ENCODE measurements at regions not wholly inside any gene's neighbourhood (a gene's known extent, or its start where the extent isn't known, plus 50 kb on each side); places are given as distances from the start of the nearest gene placed in this dataset.
A peak's percentile ranks its signal among the peaks of the same experiment; 100 is the strongest.

DNA sequence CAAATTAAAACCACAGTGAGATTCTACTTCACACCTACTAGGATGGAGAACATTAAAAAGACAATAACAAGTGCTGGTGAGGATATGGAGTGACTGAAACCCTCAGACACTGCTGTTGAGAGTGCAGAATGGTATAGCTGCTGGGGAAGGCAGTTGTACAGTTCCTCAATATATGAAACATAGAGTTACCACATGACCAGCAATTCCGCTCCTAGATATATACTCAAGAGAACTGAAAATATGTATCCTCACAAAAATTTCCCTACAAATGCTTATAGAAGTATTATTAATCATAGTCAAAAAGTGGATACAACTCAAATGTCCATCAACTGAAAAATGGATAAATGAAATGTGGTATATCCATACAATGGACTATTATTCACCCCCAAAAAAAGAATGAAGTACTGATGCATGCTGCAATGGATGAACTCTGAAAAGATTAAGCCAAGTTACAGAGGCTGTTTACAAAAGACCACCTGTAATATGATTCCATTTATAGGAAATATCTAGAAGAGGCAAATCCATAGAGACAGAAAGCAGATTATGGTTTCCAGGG is 164.7 kb upstream of the IGF1R start:
- Histone ChIP-seq H3K4me3 (ENCODE audit: low read length in 2 of 2) (no peak overlapping the region), H3K27me3 (ENCODE audit: control insufficient read depth in 1 of 2, insufficient read depth in 2 of 2, low read length in 1 of 2) (no peaks in the 10 kb centered on the region), H3K4me1 (ENCODE audit: control insufficient read depth in 1 of 2, insufficient read depth in 2 of 2, low read length in 2 of 2) (no peaks in the 10 kb centered on the region), H3K36me3 (ENCODE audit: control insufficient read depth in 1 of 2, insufficient read depth in 2 of 2, low read length in 1 of 2) (no peaks in the 10 kb centered on the region), H3K27ac (ENCODE audit: low read depth in 1 of 2, low read length in 2 of 2) (no peak overlapping the region), H3K9me3 (ENCODE audit: control insufficient read depth, low read length) (peaks cover 2% of the 10 kb centered on the region)
- ATAC-seq (ENCODE audit: low FRiP score) (no peak), DNase-seq (no peak)
- 96% methylated on average over 1 of the region's 1 CpG for WGBS, 2 donors
- intact Hi-C loops (cut with DNase I), result no loop called here

DNA sequence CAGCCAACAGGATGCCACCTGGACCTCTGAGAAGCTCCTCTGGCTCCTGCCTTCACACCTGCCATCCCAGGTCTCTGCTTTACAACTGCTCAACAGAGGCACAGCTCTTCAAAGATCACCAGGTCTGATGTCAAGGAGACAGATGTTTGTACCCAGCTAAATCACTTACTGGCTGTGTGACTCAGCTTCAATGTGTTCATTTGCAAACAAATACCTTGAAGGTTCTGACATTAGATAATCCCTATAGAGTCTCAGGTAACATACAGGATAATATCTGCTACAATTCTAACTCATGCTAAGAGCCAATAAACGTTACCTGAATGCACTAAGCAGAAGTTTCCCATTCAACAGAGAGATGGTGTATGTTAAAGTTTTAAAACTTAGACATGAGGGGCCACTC is 163.4 kb upstream of the IGF1R start:
- ATAC-seq (ENCODE audit: low FRiP score) (no peak), DNase-seq (no peak)
- 69 to 76% methylated on average over 1 of the region's 1 CpG for WGBS, 2 donors
- intact Hi-C loops (cut with DNase I), result no loop called here
- Histone ChIP-seq H3K9me3 (ENCODE audit: control insufficient read depth, low read length) (peaks cover 2% of the 10 kb centered on the region), H3K4me1 (ENCODE audit: control insufficient read depth in 1 of 2, insufficient read depth in 2 of 2, low read length in 2 of 2) (no peaks in the 10 kb centered on the region), H3K36me3 (ENCODE audit: control insufficient read depth in 1 of 2, insufficient read depth in 2 of 2, low read length in 1 of 2) (no peaks in the 10 kb centered on the region), H3K27me3 (ENCODE audit: control insufficient read depth in 1 of 2, insufficient read depth in 2 of 2, low read length in 1 of 2) (no peaks in the 10 kb centered on the region), H3K4me3 (ENCODE audit: low read length in 2 of 2) (no peak overlapping the region), H3K27ac (ENCODE audit: low read depth in 1 of 2, low read length in 2 of 2) (no peak overlapping the region)

DNA sequence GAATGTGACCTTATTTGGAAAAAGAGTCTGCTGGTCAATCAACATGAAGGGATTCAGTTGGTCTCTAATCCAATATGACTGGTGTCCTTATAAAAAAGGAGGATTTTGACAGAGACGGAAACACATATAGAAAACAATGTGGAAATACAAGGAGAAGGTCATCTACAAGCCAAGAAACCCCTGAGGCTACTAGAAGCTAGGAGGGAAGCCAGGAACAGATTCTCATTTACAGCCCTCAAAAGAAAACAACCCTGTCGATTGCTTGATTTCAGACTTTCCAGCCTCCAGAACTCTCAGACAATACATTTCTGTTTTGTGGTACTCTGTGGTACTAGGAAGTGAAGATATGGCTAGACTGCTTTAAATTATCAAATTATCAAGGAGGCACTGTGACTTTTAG is 162.9 kb upstream of the IGF1R start:
- Histone ChIP-seq H3K4me3 (ENCODE audit: low read length in 2 of 2) (no peak overlapping the region), H3K27me3 (ENCODE audit: control insufficient read depth in 1 of 2, insufficient read depth in 2 of 2, low read length in 1 of 2) (no peaks in the 10 kb centered on the region), H3K9me3 (ENCODE audit: control insufficient read depth, low read length) (peaks cover 2% of the 10 kb centered on the region), H3K4me1 (ENCODE audit: control insufficient read depth in 1 of 2, insufficient read depth in 2 of 2, low read length in 2 of 2) (no peaks in the 10 kb centered on the region), H3K27ac (ENCODE audit: low read depth in 1 of 2, low read length in 2 of 2) (no peak overlapping the region), H3K36me3 (ENCODE audit: control insufficient read depth in 1 of 2, insufficient read depth in 2 of 2, low read length in 1 of 2) (no peaks in the 10 kb centered on the region)
- DNase-seq (no peak), ATAC-seq (ENCODE audit: low FRiP score) (no peak)
- 56 to 65% methylated on average over 2 of the region's 2 CpGs for WGBS, 2 donors
- intact Hi-C loops (cut with DNase I), result no loop called here

DNA sequence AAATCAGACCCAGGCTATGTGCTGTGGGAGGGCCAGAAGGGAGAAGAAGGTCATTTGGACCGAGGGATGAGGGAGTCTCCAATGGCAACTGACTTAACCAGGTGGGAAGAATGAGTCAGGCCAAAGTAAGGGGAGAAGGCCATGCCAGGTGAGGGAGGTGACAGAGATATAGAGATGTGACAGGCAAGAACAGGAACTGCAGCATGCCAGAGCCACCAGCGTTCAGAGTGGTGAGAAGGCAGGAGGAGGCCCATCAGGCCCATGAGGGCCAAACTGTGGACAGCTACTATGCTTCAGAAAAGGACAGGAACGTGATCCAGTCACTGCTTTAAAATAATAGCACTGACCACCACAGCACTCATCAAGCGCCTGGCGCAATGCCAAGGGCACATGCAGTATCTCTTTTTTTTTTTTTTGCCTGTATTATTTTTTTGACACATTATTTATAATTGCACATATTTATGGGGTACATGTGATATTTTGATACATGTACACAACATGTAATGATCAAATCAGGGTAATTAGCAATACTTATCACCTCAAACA is 154.3 kb upstream of the IGF1R start:
- intact Hi-C loops (cut with DNase I), result no loop called here
- Histone ChIP-seq H3K9me3 (ENCODE audit: control insufficient read depth, low read length) (no peaks in the 10 kb centered on the region), H3K27ac (ENCODE audit: low read depth in 1 of 2, low read length in 2 of 2) (no peak overlapping the region), H3K36me3 (ENCODE audit: control insufficient read depth in 1 of 2, insufficient read depth in 2 of 2, low read length in 1 of 2) (no peaks in the 10 kb centered on the region), H3K4me3 (ENCODE audit: low read length in 2 of 2) (no peak overlapping the region), H3K27me3 (ENCODE audit: control insufficient read depth in 1 of 2, insufficient read depth in 2 of 2, low read length in 1 of 2) (no peaks in the 10 kb centered on the region), H3K4me1 (ENCODE audit: control insufficient read depth in 1 of 2, insufficient read depth in 2 of 2, low read length in 2 of 2) (no peaks in the 10 kb centered on the region)
- WGBS, 2 donors, result 85 to 91% methylated on average over 5 of the region's 5 CpGs
- ATAC-seq (ENCODE audit: low FRiP score) (no peak), DNase-seq (no peak)

DNA sequence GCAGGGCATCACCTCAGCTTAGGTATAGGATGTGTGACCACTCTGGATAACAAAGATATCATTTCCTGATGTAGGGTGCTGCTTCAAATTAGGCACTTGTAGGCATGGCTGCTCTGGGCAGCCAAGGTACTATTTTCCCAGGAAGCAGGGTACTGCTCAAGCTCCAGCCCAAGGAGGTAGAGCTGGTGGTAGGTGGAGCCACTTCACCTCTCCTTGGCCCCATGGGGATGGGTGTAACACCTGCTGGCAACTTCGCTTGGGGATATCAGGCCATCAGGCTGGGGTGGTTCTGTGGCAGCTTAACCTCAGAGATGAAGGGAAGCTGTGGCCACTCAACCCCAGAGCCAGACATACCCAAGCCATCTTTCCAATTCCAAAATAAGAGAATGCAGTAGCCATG is 147.1 kb upstream of the IGF1R start:
- 85 to 98% methylated on average over 1 of the region's 1 CpG for WGBS, 2 donors
- no peaks in the 10 kb centered on the region for H3K36me3 ChIP-seq (ENCODE audit: control insufficient read depth in 1 of 2, insufficient read depth in 2 of 2, low read length in 1 of 2)
- intact Hi-C loops (cut with DNase I), result no loop called here
- no peak overlapping the region for H3K27ac ChIP-seq (ENCODE audit: low read depth in 1 of 2, low read length in 2 of 2)
- H3K9me3 ChIP-seq (ENCODE audit: control insufficient read depth, low read length), result peaks cover 2% of the 10 kb centered on the region
- ATAC-seq (ENCODE audit: low FRiP score), result no peak
- no peak for DNase-seq
- no peaks in the 10 kb centered on the region for H3K27me3 ChIP-seq (ENCODE audit: control insufficient read depth in 1 of 2, insufficient read depth in 2 of 2, low read length in 1 of 2)
- peaks cover 3 to 5% of the 10 kb centered on the region in 2 donors for H3K4me1 ChIP-seq (ENCODE audit: control insufficient read depth in 1 of 2, insufficient read depth in 2 of 2, low read length in 2 of 2)
- no peak overlapping the region for H3K4me3 ChIP-seq (ENCODE audit: low read length in 2 of 2)

DNA sequence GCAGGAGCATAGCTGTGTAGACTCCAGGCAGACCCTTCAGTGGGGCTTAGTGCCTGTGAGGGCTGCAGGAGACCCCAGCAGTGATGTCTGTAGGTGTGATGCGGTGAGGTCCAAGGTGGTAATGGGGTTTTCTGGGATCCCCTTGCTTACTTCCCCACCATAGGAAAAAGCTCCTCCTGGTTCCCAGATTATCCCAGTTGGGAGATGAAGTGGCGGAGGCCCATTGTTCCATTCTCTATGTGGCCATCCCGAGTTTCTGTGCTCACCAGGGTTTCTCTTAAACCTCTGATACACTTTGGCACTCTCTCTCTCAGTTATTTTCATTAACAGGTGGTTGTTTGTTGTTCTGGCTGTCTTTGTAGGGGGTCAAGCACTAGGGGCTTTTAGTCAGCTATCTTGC is 146.7 kb upstream of the IGF1R start:
- Histone ChIP-seq H3K4me1 (ENCODE audit: control insufficient read depth in 1 of 2, insufficient read depth in 2 of 2, low read length in 2 of 2) (peaks cover 3 to 7% of the 10 kb centered on the region in 2 donors), H3K27ac (ENCODE audit: low read depth in 1 of 2, low read length in 2 of 2) (no peak overlapping the region), H3K27me3 (ENCODE audit: control insufficient read depth in 1 of 2, insufficient read depth in 2 of 2, low read length in 1 of 2) (no peaks in the 10 kb centered on the region), H3K9me3 (ENCODE audit: control insufficient read depth, low read length) (peaks cover 2% of the 10 kb centered on the region), H3K4me3 (ENCODE audit: low read length in 2 of 2) (no peak overlapping the region), H3K36me3 (ENCODE audit: control insufficient read depth in 1 of 2, insufficient read depth in 2 of 2, low read length in 1 of 2) (no peaks in the 10 kb centered on the region)
- intact Hi-C loops (cut with DNase I), result no loop called here
- 95 to 97% methylated on average over 3 of the region's 3 CpGs for WGBS, 2 donors
- DNase-seq, result peak in 1 of 2 donors; percentile 26
- ATAC-seq (ENCODE audit: low FRiP score), result no peak

DNA sequence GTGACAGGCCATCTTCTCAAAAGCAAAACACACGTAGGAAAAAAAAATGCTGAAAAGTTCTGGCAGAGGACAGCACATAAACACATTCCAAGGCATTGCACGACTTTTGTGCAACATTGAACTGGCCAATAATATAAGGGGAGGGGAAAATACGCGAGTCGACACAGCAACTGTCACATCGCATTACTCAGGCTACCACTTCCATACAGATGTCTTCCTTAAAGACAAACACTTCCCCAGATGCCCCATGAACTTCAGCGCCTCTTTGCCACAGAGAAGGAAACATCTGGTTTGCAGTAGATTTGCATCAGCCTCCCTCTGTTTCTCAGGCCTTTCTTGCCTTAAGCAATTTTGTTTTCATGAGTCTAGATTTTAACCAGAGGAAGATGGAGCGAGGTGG is 144.4 kb upstream of the IGF1R start:
- WGBS, 2 donors, result 20% methylated on average over 8 of the region's 8 CpGs
- DNase-seq (no peak), ATAC-seq (ENCODE audit: low FRiP score) (peak; percentile 55)
- Histone ChIP-seq H3K27me3 (ENCODE audit: control insufficient read depth in 1 of 2, insufficient read depth in 2 of 2, low read length in 1 of 2) (no peaks in the 10 kb centered on the region), H3K4me1 (ENCODE audit: control insufficient read depth in 1 of 2, insufficient read depth in 2 of 2, low read length in 2 of 2) (peaks cover 3 to 7% of the 10 kb centered on the region in 2 donors), H3K9me3 (ENCODE audit: control insufficient read depth, low read length) (peaks cover 2% of the 10 kb centered on the region), H3K27ac (ENCODE audit: low read depth in 1 of 2, low read length in 2 of 2) (peak overlapping the region in 1 of 2 donors; percentile 67), H3K4me3 (ENCODE audit: low read length in 2 of 2) (no peak overlapping the region), H3K36me3 (ENCODE audit: control insufficient read depth in 1 of 2, insufficient read depth in 2 of 2, low read length in 1 of 2) (no peaks in the 10 kb centered on the region)
- intact Hi-C loops (cut with DNase I), result no loop called here

DNA sequence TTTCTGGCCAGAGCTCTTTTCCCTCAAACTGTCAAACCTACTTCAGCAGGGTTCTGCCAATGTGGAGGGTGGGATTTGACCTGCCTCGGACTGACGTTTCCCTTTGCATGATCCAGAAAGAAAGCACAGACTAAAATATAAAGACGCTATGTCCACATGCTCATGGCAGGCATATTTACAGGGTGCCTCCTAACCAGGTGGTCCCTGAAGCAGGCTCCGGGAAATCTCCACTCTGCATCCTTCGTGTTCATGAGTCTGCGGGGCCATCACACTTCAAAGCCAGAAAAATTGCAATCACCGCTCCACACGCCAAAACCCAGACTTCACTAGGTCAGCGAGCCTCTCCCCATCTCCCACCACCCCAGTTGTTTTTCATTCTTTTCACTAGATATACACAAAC is 143.3 kb upstream of the IGF1R start:
- H3K36me3 ChIP-seq (ENCODE audit: control insufficient read depth in 1 of 2, insufficient read depth in 2 of 2, low read length in 1 of 2), result no peaks in the 10 kb centered on the region
- no peak overlapping the region for H3K4me3 ChIP-seq (ENCODE audit: low read length in 2 of 2)
- H3K4me1 ChIP-seq (ENCODE audit: control insufficient read depth in 1 of 2, insufficient read depth in 2 of 2, low read length in 2 of 2), result peaks cover 3 to 7% of the 10 kb centered on the region in 2 donors
- peak in 1 of 2 donors; percentile 28 for DNase-seq
- no peak for ATAC-seq (ENCODE audit: low FRiP score)
- peak overlapping the region in 1 of 2 donors; percentile 29 for H3K27ac ChIP-seq (ENCODE audit: low read depth in 1 of 2, low read length in 2 of 2)
- WGBS, 2 donors, result 66 to 68% methylated on average over 9 of the region's 9 CpGs
- intact Hi-C loops (cut with DNase I), result no loop called here
- no peaks in the 10 kb centered on the region for H3K27me3 ChIP-seq (ENCODE audit: control insufficient read depth in 1 of 2, insufficient read depth in 2 of 2, low read length in 1 of 2)
- peaks cover 2% of the 10 kb centered on the region for H3K9me3 ChIP-seq (ENCODE audit: control insufficient read depth, low read length)

DNA sequence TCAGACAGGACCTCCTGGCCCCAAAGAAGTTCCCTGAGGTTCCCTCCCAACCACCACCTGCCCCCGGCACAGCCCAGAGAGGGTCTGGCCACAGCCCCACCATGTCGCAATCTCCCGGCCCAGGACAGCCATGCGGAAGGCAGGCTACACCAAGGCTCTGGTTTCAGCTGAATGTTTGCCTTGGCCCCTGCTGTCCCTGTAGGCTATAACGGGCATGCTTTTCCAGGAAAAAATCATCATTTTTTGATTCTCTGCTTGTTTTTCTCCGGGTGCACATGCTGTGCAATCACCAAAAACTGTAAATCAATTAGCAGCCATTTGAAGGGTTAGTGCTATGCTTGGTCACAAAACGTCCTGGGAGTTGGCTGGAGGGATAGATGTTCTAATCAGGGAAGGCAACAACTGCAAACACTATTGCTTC is 142.7 kb upstream of the IGF1R start:
- H3K4me3 ChIP-seq (ENCODE audit: low read length in 2 of 2), result no peak overlapping the region
- H3K27me3 ChIP-seq (ENCODE audit: control insufficient read depth in 1 of 2, insufficient read depth in 2 of 2, low read length in 1 of 2), result no peaks in the 10 kb centered on the region
- peak; percentile 81 to 87 for DNase-seq
- no peaks in the 10 kb centered on the region for H3K36me3 ChIP-seq (ENCODE audit: control insufficient read depth in 1 of 2, insufficient read depth in 2 of 2, low read length in 1 of 2)
- 1 to 2% methylated on average over 7 of the region's 7 CpGs for WGBS, 2 donors
- H3K9me3 ChIP-seq (ENCODE audit: control insufficient read depth, low read length), result peaks cover 2% of the 10 kb centered on the region
- ATAC-seq (ENCODE audit: low FRiP score), result peak; percentile 94
- H3K4me1 ChIP-seq (ENCODE audit: control insufficient read depth in 1 of 2, insufficient read depth in 2 of 2, low read length in 2 of 2), result peaks cover 3 to 7% of the 10 kb centered on the region in 2 donors
- intact Hi-C loops (cut with DNase I), result no loop called here
- H3K27ac ChIP-seq (ENCODE audit: low read depth in 1 of 2, low read length in 2 of 2), result no peak overlapping the region

All from aorta (tissue), 5 donors.